ENCODE measurements at regions not wholly inside any gene's neighbourhood (a gene's known extent, or its start where the extent isn't known, plus 50 kb on each side); places are given as distances from the start of the nearest gene placed in this dataset.

- WGBS (ENCODE audit: insufficient coverage) = 100% methylated on average over 2 of the region's 5 CpGs
- H3K4me2 ChIP-seq (replicated peaks; ENCODE audit: extremely low read depth, low read length, poor library complexity, severe bottlenecking) = no peak overlapping the region
- H2AFZ ChIP-seq (ENCODE audit: insufficient read depth, low read depth, low read length, poor library complexity, severe bottlenecking) = no peak overlapping the region
- no peak overlapping the region for H3K27ac ChIP-seq (ENCODE audit: low read depth in 1 of 2, low read length in 2 of 2)
- no peak overlapping the region for H3K27ac Mint-ChIP-seq
- H3K4me3 ChIP-seq (replicated peaks in 1 of 3; ENCODE audit: low read depth in 2 of 3, low read length in 3 of 3) = no peak overlapping the region
- H3K9ac ChIP-seq (ENCODE audit: insufficient read depth, low read length, poor library complexity, severe bottlenecking) = no peak overlapping the region
- H3K4me3 Mint-ChIP-seq = no peak overlapping the region
- no peak for DNase-seq
- H3K36me3 ChIP-seq (replicated peaks in 1 of 2; ENCODE audit: control insufficient read depth in 1 of 2, insufficient read depth in 2 of 2, low read length in 2 of 2) = no peaks in the 10 kb centered on the region
- H4K20me1 ChIP-seq (ENCODE audit: insufficient read depth, low read length) = no peaks in the 10 kb centered on the region
- peaks cover 0 to 5% (median 0%) of the 10 kb centered on the region in 7 donors for H3K9me3 Mint-ChIP-seq
- intact Hi-C loops (cut with micrococcal nuclease) = no loop called here
- no peaks in the 10 kb centered on the region for H3K36me3 Mint-ChIP-seq
- TF ChIP-seq, protein P1, sequence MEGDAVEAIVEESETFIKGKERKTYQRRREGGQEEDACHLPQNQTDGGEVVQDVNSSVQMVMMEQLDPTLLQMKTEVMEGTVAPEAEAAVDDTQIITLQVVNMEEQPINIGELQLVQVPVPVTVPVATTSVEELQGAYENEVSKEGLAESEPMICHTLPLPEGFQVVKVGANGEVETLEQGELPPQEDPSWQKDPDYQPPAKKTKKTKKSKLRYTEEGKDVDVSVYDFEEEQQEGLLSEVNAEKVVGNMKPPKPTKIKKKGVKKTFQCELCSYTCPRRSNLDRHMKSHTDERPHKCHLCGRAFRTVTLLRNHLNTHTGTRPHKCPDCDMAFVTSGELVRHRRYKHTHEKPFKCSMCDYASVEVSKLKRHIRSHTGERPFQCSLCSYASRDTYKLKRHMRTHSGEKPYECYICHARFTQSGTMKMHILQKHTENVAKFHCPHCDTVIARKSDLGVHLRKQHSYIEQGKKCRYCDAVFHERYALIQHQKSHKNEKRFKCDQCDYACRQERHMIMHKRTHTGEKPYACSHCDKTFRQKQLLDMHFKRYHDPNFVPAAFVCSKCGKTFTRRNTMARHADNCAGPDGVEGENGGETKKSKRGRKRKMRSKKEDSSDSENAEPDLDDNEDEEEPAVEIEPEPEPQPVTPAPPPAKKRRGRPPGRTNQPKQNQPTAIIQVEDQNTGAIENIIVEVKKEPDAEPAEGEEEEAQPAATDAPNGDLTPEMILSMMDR (IDR thresholded peaks at IDR 0.05) = no peak
- no peaks in the 10 kb centered on the region for H3K9me3 ChIP-seq (replicated peaks in 1 of 2; ENCODE audit: control insufficient read depth in 1 of 2, insufficient read depth in 1 of 2, low read length in 2 of 2)
- H3K27me3 Mint-ChIP-seq (ENCODE audit: low read depth in 3 of 3) = peaks cover 0 to 6% (median 0%) of the 10 kb centered on the region in 3 donors
- H3K4me1 ChIP-seq (ENCODE audit: control insufficient read depth in 1 of 2, insufficient read depth in 2 of 2, low read length in 2 of 2) = no peaks in the 10 kb centered on the region
- H3K79me2 ChIP-seq (ENCODE audit: insufficient read depth, low read length) = no peaks in the 10 kb centered on the region
- no peaks in the 10 kb centered on the region for H3K27me3 ChIP-seq (ENCODE audit: control insufficient read depth in 2 of 2, insufficient read depth in 2 of 2, low read length in 2 of 2)
- H3K4me1 Mint-ChIP-seq = no peaks in the 10 kb centered on the region
Observed at GRCh38 chr1:223462047-223462630, 68.9 kb downstream of the CCDC185 start.

GRCh38 chr1:223462866-223463404, 69.7 kb downstream of the CCDC185 start:
- Histone ChIP-seq H3K36me3 (replicated peaks in 1 of 2; ENCODE audit: control insufficient read depth in 1 of 2, insufficient read depth in 2 of 2, low read length in 2 of 2) (no peaks in the 10 kb centered on the region), H3K9ac (ENCODE audit: insufficient read depth, low read length, poor library complexity, severe bottlenecking) (no peak overlapping the region), H3K4me3 (replicated peaks in 1 of 3; ENCODE audit: low read depth in 2 of 3, low read length in 3 of 3) (no peak overlapping the region), H2AFZ (ENCODE audit: insufficient read depth, low read depth, low read length, poor library complexity, severe bottlenecking) (no peak overlapping the region), H3K4me1 (ENCODE audit: control insufficient read depth in 1 of 2, insufficient read depth in 2 of 2, low read length in 2 of 2) (no peaks in the 10 kb centered on the region), H3K9me3 (replicated peaks in 1 of 2; ENCODE audit: control insufficient read depth in 1 of 2, insufficient read depth in 1 of 2, low read length in 2 of 2) (no peaks in the 10 kb centered on the region), H3K79me2 (ENCODE audit: insufficient read depth, low read length) (no peaks in the 10 kb centered on the region), H3K4me2 (replicated peaks; ENCODE audit: extremely low read depth, low read length, poor library complexity, severe bottlenecking) (no peak overlapping the region), H3K27me3 (ENCODE audit: control insufficient read depth in 2 of 2, insufficient read depth in 2 of 2, low read length in 2 of 2) (no peaks in the 10 kb centered on the region), H3K27ac (ENCODE audit: low read depth in 1 of 2, low read length in 2 of 2) (no peak overlapping the region), H4K20me1 (ENCODE audit: insufficient read depth, low read length) (no peaks in the 10 kb centered on the region)
- TF ChIP-seq, protein P1 (IDR thresholded peaks at IDR 0.05) = no peak
- Mint-ChIP-seq H3K4me3 (no peak overlapping the region), H3K27ac (no peak overlapping the region), H3K9me3 (peaks cover 0 to 5% (median 0%) of the 10 kb centered on the region in 7 donors), H3K36me3 (no peaks in the 10 kb centered on the region), H3K4me1 (no peaks in the 10 kb centered on the region), H3K27me3 (ENCODE audit: low read depth in 3 of 3) (peaks cover 2 to 5% (median 2%) of the 10 kb centered on the region in 3 donors)
- DNase-seq = no peak
- intact Hi-C loops (cut with micrococcal nuclease) = no loop called here
- no CpG with 5 or more reads among the region's 3 CpGs for WGBS (ENCODE audit: insufficient coverage)
